Gastroesophageal sphincter (tissue), 4 donors: ENCODE measurements at regions not wholly inside any gene's neighbourhood (a gene's known extent, or its start where the extent isn't known, plus 50 kb on each side); places are given as distances from the start of the nearest gene placed in this dataset.

Experiments
- ATAC-seq: fragments of 150-250 bp; one replicate; pipeline ENCODE4 v1.9.1; 2016; ENCODE audit warnings: mild to moderate bottlenecking, moderate library complexity
- H3K27ac ChIP-seq, 4 donors: fragments of 200-600 bp; sonication (generic) in 3 of 4; 1 replicate in 3 of 4; 2 replicates in 1 of 4; pipeline ENCODE4 v1.5.1; 2016 to 2019
- H3K27me3 ChIP-seq: fragments of 200-600 bp; sonication (generic); one replicate; pipeline ENCODE4 v1.5.1; 2019
- H3K36me3 ChIP-seq, 2 donors: fragments of 200-600 bp; sonication (generic); one replicate each; pipeline ENCODE4 v1.5.1; 2019; ENCODE audit warnings: control low read depth in 1 of 2
- H3K4me1 ChIP-seq, 3 donors: fragments of 200-600 bp; sonication (generic); 1 replicate in 2 of 3; 2 replicates in 1 of 3; pipeline ENCODE4 v1.5.1; 2016 to 2019; ENCODE audit warnings: control low read depth in 2 of 3
- H3K4me3 ChIP-seq, 2 donors: fragments of 200-600 bp; sonication (generic); one replicate each; pipeline ENCODE4 v1.5.1; 2019; ENCODE audit warnings: mild to moderate bottlenecking in 1 of 2, moderate library complexity in 1 of 2
- H3K9me3 ChIP-seq, 3 donors: fragments of 200-600 bp; sonication (generic); one replicate each; pipeline ENCODE4 v1.5.1; 2017 to 2019; ENCODE audit warnings: control low read depth in 2 of 3
- CTCF ChIP-seq, 4 experiments: fragments of 200-600 bp in 2 of 4; fragments of 450-650 bp in 2 of 4; sonication (generic) in 1 of 4; IDR thresholded peaks; one replicate each; pipeline ENCODE4 v1.5.1; 2017 to 2019; ENCODE audit warnings: antibody characterized with exemption in 4 of 4, mild to moderate bottlenecking in 2 of 4, moderate library complexity in 2 of 4
- EP300 ChIP-seq: sonication (generic); formaldehyde crosslinking; IDR thresholded peaks from one replicate; pipeline ENCODE4 v1.6.1; 2017; ENCODE audit warnings: antibody characterized with exemption, mild to moderate bottlenecking
- POLR2A ChIP-seq, 2 donors: fragments of 450-650 bp; IDR thresholded peaks; one replicate each; pipeline ENCODE4 v1.6.1; 2017; ENCODE audit warnings: antibody characterized with exemption in 2 of 2, mild to moderate bottlenecking in 2 of 2, moderate library complexity in 1 of 2
- POLR2AphosphoS5 ChIP-seq: sonication (generic); formaldehyde crosslinking; IDR thresholded peaks from one replicate; pipeline ENCODE4 v1.6.1; 2017; ENCODE audit warnings: antibody characterized with exemption
- WGBS, 2 donors: methylation state at CpG; one replicate each; pipeline ENCODE4 v1.1.5; 2018; ENCODE audit warnings: low coverage in 1 of 2; 5-methylcytosine and 5-hydroxymethylcytosine counted together

DNA sequence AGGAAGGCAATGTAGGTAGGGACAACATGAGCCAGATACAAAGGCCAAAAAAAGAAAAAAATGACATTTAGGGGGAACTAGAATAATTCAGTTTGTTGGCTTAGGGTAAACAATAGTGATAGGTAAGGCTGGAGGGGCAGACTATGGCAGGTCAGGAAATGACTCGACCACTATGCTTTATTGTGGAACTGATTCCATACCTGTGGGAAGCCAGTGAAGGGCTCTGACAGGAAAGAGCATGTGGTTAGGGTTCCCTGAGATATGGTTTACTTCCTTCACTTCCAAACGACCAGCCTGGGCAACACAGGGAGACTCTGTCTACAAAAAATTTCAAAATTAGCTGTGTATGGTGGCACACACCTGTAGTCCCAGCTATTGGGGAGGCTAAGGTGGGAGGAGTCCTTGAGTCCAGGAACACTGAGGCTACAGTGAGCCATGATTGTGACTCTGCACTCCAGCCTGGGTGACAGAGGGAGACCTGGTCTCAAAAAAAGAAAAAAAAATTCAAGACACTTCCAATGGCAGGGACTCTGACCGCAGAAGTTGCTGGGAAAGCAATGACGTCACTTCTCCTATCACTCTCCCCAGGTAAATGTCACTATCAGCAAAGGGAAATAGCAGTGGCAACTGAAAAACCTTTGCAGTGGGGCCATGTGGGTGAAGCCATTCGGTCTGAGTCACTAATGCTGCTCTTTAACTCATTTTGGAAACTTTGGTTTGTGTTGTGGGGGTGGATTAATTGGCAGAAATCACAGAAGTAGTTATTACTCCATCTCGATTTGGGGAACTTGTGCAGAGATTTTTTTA lies 192.8 kb upstream of the TSC22D1 start:
- H3K27ac ChIP-seq, result peak overlapping the region in 1 of 4 donors; percentile 40

GRCh38 chr13:44768239-44768638 lies 192.1 kb upstream of the TSC22D1 start:
- no peaks in the 10 kb centered on the region for H3K9me3 ChIP-seq
- no peak for ATAC-seq
- H3K27me3 ChIP-seq, result no peaks in the 10 kb centered on the region
- TF ChIP-seq POLR2A (IDR thresholded peaks at IDR 0.05) (no peak), EP300 (no peak), CTCF (IDR thresholded peaks at IDR 0.05) (no peak), POLR2AphosphoS5 (no peak)
- no peaks in the 10 kb centered on the region for H3K36me3 ChIP-seq
- WGBS, 2 donors, result 29 to 83% methylated on average over 2 of the region's 2 CpGs
- peak overlapping the region in 1 of 4 donors; percentile 40 for H3K27ac ChIP-seq
- H3K4me1 ChIP-seq, result peaks cover 3 to 28% (median 3%) of the 10 kb centered on the region in 3 donors
- H3K4me3 ChIP-seq, result no peak overlapping the region

More for the DNA sequence above, 192.8 kb upstream of the TSC22D1 start:
- H3K27me3 ChIP-seq, result no peaks in the 10 kb centered on the region
- H3K36me3 ChIP-seq, result no peaks in the 10 kb centered on the region
- ATAC-seq, result no peak
- WGBS, 2 donors, result 58 to 72% methylated on average over 4 to 6 of the region's 6 CpGs
- TF ChIP-seq POLR2AphosphoS5, result no peak
- no peak for TF ChIP-seq EP300
- no peak for TF ChIP-seq CTCF (IDR thresholded peaks at IDR 0.05)
- no peak for TF ChIP-seq POLR2A (IDR thresholded peaks at IDR 0.05)
- peaks cover 3 to 21% (median 3%) of the 10 kb centered on the region in 3 donors for H3K4me1 ChIP-seq
- no peak overlapping the region for H3K4me3 ChIP-seq
- H3K9me3 ChIP-seq, result no peaks in the 10 kb centered on the region

DNA sequence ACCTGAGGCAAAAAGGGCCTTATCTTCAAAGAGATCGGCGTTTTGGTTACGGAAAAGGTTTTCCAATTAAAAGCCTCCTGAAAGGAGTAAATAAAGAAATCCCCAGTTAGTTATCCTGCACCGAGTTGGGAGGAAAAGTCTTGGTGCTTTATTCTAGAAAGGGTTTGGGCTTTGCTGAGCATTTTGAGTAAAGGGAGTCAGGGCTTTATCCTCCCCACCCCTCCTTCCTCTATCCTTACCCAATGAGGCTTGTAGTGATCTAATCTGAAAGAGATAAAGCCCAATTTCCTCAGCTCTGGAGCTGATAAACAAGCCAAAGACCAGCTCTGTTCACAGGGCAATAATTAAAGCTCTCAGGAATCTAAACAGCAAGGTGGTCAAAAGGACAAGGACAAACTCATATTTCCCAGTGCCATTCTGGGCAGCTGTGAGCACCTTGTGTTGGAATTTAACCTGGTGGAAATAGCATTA lies 188.9 kb upstream of the TSC22D1 start:
- TF ChIP-seq CTCF (IDR thresholded peaks at IDR 0.05) (no peak), POLR2A (IDR thresholded peaks at IDR 0.05) (no peak), POLR2AphosphoS5 (no peak), EP300 (no peak)
- WGBS, 2 donors, result 54 to 93% methylated on average over 4 of the region's 4 CpGs
- H3K27me3 ChIP-seq, result no peaks in the 10 kb centered on the region
- no peak for ATAC-seq
- no peak overlapping the region for H3K27ac ChIP-seq
- H3K9me3 ChIP-seq, result no peaks in the 10 kb centered on the region
- peaks cover under 1 to 40% (median 3%) of the 10 kb centered on the region in 3 donors for H3K4me1 ChIP-seq
- no peak overlapping the region for H3K4me3 ChIP-seq
- H3K36me3 ChIP-seq, result no peaks in the 10 kb centered on the region

- no peak for ATAC-seq
- no peaks in the 10 kb centered on the region for H3K9me3 ChIP-seq
Measured at GRCh38 chr13:44764302-44764692, 188.2 kb upstream of the TSC22D1 start.

More at GRCh38 chr13:44764302-44764692, 188.2 kb upstream of the TSC22D1 start:
- H3K4me3 ChIP-seq, result no peak overlapping the region
- H3K27ac ChIP-seq, result no peak overlapping the region
- peaks cover 0 to 41% (median 0%) of the 10 kb centered on the region in 3 donors for H3K4me1 ChIP-seq
- 66 to 84% methylated on average over 5 of the region's 8 CpGs for WGBS, 2 donors
- H3K27me3 ChIP-seq, result no peaks in the 10 kb centered on the region
- no peaks in the 10 kb centered on the region for H3K36me3 ChIP-seq
- TF ChIP-seq CTCF (IDR thresholded peaks at IDR 0.05) (no peak), EP300 (no peak), POLR2A (IDR thresholded peaks at IDR 0.05) (no peak), POLR2AphosphoS5 (no peak)
